GM10266 (cell line): ENCODE measurements at regions not wholly inside any gene's neighbourhood (a gene's known extent, or its start where the extent isn't known, plus 50 kb on each side); places are given as distances from the start of the nearest gene placed in this dataset.

Source experiments
- DNase-seq: peaks from one replicate; pipeline ENCODE4 v3.0.0; 2012; ENCODE audit errors: extremely low spot score
- CTCF ChIP-seq: IDR thresholded peaks from 2 replicates; pipeline ENCODE4 v1.5.1; 2012; ENCODE audit warnings: mild to moderate bottlenecking, low read depth; ENCODE audit not compliant: control insufficient read depth, insufficient read depth; ENCODE audit errors: missing control alignments

GRCh38 chr9:33677961-33678360 lies 117.4 kb upstream of the PRSS3 start:
- DNase-seq = no peak
- TF ChIP-seq CTCF = no peak

GRCh38 chr9:33682551-33682950 lies 112.8 kb upstream of the PRSS3 start:
- DNase-seq = no peak
- TF ChIP-seq CTCF = no peak

- DNase-seq = no peak
- TF ChIP-seq CTCF = no peak
Observed at GRCh38 chr9:33684831-33685230, 110.5 kb upstream of the PRSS3 start.

- no peak for TF ChIP-seq CTCF
- no peak for DNase-seq
Observed at GRCh38 chr9:33686942-33687341, 108.4 kb upstream of the PRSS3 start.

- TF ChIP-seq CTCF = no peak
- no peak for DNase-seq
Observed at GRCh38 chr9:33687779-33688178, 107.6 kb upstream of the PRSS3 start.

GRCh38 chr9:33690143-33690933 lies 105.0 kb upstream of the PRSS3 start:
- DNase-seq = no peak

GRCh38 chr9:33695299-33695698 lies 100.1 kb upstream of the PRSS3 start:
- no peak for TF ChIP-seq CTCF
- no peak for DNase-seq

More at GRCh38 chr9:33690143-33690933, 105.0 kb upstream of the PRSS3 start:
- TF ChIP-seq CTCF = no peak
